GM18861 (cell line): ENCODE measurements at regions not wholly inside any gene's neighbourhood (a gene's known extent, or its start where the extent isn't known, plus 50 kb on each side); places are given as distances from the start of the nearest gene placed in this dataset.
"Not testable (repeated sequence)": the region's sequence is repeated elsewhere in the genome, so short reads cannot be mapped to it uniquely, and the experiment has no call there.

Experiments used
- ATAC-seq: cut with Tn5 transposase; IDR thresholded peaks from one replicate; pipeline ENCODE4 v1.9.1; 2021; ENCODE audit not compliant: unreplicated experiment

DNA sequence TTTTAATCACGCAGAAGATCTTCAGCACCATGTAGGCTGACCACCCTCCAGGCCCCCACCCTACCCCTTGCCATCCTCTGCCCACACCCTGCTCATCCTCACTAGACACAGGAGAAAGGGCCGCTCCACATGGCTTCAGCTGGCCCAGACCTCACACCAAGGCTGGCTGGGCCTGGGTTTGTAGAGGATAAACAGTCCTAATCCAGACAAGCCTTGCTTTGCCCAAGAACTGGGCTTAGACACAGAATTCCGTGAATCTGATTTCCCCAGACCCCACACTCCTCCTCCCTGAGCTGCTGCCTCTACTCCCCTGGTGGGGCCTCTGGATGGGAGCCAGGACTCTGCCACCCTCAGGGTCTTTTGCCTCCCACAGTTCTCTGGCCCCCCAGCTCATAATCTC, 185.3 kb downstream of the CYP26B1 start:
- ATAC-seq, result no peak

- ATAC-seq, result no peak
Measured at GRCh38 chr2:71961289-71962027, 186.2 kb downstream of the CYP26B1 start.

DNA sequence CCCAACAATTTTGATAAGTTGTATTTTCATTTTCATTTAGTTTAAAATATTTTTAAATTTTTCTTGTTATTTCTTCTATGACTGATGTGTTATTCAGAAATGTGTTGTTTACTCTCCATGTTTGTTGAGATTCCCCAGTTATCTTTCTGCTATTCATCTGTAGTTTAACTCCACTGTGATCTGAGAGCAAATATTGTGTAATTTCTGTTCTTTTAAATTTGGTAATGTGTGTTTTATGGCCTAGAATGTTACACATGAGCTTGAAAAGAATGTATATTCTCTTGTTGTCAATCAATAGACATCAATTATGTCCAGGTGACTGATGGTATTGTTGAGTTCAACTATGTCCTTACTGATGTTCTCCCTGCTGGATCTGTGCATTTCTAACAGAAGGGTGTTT, 188.2 kb downstream of the CYP26B1 start:
- no peak for ATAC-seq

DNA sequence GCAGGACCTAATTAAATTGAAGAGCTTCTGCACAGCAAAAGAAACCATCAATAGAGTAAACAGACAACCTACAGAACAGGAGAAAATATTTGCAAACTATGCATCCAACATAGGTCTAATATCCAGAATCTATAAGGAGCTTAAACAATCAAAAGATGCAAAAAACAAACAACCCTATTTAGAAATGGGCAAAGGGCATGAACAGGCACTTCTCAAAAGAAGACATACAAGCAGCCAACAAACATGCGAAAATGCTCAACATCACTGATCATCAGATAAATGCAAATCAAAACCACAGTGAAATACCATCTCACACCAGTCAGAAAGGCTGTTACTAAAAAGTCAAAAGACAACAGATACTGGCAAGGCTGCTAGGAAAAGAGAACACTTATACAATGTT, 189.2 kb downstream of the CYP26B1 start:
- ATAC-seq, result not testable (repeated sequence)

- ATAC-seq, result no peak
Measured at GRCh38 chr2:71952572-71953188, 195.0 kb downstream of the CYP26B1 start.

DNA sequence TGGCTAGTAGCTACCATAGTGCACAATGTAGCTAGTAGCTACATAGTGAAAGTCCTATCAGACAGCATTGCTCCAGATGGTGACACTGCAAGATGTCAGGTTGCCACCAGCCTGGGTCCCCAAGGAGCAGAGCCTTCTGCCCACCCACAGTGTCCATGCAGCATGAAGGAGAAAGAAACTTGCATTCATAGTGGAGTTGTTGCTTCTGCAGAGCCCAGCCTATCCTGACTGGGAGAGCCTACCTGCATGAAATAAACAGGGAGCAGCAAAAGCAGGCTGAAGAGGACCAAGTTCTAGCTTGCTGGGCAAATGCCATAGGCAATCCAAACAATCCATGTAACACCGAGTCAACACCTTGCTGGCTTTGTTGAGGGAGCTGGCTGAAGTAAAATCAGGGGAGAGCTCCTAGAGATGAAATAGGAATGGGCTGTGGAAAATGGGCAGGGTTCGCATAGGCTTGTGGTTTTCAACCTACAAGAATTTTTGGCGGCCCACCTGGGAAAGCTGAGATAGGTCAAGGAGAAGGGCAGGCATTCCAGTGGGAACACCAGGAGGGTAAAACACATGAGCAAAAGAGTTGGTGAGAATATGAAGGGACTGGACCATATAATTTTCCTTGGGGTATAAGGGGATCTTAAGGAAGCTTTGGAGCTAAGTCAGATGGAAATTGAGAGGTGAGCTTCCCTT, 195.8 kb downstream of the CYP26B1 start:
- ATAC-seq, result no peak

GRCh38 chr2:71951083-71951468, 196.6 kb downstream of the CYP26B1 start:
- no peak for ATAC-seq

GRCh38 chr2:71950256-71951082, 197.2 kb downstream of the CYP26B1 start:
- no peak for ATAC-seq

- no peak for ATAC-seq
Measured at GRCh38 chr2:71949537-71949798, 198.2 kb downstream of the CYP26B1 start.

DNA sequence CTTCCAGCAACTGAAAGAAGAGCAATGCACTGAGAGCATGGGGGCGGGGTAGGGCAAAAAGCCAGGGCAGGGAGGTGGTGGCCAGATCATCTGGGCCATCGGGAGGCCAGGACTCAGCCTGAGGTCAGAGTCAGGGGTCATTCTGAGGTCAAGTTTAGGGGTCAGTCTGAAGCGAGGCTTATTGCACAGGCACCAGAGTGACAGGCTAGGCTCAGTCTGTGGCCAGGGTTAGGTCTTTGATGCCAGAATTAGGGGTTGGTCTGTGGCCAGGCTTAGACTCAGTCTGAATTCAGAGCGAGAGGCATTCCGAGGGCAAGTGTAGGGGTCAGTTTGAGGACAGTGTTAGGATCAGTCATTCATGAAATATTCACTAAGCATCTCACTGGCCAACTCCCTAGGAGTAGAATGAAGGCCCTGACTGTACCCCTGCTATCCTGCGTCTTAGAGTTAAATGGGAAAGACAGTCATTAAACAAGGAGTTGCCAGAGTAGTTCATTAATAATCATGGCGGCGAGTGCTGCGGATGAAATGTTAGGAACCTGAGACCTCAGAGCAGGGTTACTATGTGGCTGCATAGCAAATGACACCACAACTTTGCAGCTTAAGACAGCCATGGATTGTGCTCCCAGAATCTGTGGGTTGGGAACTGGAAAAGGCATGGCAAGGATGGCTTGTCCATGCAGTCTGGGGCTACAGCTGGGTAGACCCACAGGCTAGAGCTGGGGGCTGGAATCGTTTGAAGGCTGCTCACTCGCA, 198.7 kb downstream of the CYP26B1 start:
- no peak for ATAC-seq

- no peak for ATAC-seq
Measured at GRCh38 chr2:71947809-71948208, 199.9 kb downstream of the CYP26B1 start.

GRCh38 chr2:71945603-71945959, 202.1 kb downstream of the CYP26B1 start:
- ATAC-seq, result no peak

GRCh38 chr2:71944806-71945602, 202.7 kb downstream of the CYP26B1 start:
- ATAC-seq, result no peak

DNA sequence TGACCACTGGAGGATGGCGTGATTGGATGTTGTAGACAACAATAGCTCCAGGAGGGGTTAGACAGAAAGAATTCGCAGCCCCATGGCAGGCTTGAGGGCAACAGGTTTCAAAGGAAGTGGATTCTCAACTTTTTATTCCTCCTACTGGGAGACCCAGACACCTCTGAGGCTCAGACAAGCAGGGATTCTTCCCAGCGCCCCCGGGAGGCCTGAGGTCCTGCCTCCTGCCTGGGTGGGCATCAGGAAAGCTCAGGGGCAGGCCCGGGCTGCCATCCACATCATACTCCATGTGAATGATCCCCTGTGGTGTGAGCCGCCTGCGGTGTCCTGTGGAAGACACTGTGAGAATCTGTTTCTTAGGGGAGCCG, 203.5 kb downstream of the CYP26B1 start:
- no peak for ATAC-seq

- no peak for ATAC-seq
Measured at GRCh38 chr2:71943238-71944182, 204.2 kb downstream of the CYP26B1 start.

DNA sequence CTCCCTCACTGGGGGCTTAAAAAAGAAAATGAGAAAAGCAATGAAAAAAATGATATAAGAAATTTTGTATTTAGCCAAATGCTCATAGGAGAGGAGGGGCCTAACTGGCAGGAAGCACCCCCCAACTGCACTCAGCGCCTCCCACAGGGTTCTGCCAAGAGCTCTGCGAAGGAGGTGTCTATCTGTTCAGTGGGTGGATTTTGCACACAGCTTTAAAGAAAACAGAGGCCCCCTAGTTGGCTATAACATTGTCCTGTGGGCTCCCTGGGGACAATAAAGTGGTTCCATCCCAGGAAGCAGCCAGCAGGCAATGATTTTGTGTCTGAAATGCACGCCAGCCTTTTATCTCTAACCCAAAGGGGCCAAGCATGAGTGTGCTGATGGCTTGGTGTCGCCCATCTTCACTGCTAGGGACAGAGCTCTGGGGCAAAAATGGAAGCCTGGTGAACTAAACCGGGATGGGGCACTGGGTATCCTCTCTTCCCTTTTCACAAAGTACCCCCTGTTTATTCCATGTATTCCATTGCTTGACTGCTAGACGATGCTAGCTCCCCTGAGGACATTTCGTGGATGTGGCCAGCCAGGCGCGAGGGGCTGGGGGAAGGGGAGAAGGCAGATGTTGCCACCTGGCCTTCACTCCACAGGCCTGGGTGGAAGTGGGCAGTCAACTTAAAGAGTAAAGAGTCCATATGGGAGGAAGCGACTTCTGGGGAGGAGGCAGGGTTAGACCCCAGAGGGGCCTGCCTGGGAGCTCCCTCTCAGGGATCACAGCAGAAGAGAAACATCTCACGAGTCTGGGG, 205.7 kb downstream of the CYP26B1 start:
- ATAC-seq, result no peak

DNA sequence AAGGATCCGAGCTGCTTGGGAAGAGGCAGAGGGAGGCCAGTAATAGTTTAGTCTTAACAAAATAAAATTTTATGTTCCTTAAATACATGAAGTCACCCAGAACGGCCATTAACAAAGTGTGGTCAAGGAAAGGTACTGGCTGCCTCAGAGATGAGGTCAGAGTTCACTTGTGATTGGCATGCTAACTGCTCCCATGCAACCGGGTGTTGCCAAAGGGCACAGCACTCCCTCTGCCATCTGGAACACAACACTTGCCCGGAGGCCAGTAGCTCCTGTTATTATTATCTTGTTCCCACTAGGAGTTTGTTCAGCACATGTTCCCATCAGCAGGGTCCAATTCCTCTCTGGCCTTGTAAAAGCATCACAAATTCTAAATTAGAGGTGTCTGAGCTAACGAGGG, 207.0 kb downstream of the CYP26B1 start:
- ATAC-seq, result no peak
